ENCODE measurements at regions not wholly inside any gene's neighbourhood (a gene's known extent, or its start where the extent isn't known, plus 50 kb on each side); places are given as distances from the start of the nearest gene placed in this dataset.

DNA sequence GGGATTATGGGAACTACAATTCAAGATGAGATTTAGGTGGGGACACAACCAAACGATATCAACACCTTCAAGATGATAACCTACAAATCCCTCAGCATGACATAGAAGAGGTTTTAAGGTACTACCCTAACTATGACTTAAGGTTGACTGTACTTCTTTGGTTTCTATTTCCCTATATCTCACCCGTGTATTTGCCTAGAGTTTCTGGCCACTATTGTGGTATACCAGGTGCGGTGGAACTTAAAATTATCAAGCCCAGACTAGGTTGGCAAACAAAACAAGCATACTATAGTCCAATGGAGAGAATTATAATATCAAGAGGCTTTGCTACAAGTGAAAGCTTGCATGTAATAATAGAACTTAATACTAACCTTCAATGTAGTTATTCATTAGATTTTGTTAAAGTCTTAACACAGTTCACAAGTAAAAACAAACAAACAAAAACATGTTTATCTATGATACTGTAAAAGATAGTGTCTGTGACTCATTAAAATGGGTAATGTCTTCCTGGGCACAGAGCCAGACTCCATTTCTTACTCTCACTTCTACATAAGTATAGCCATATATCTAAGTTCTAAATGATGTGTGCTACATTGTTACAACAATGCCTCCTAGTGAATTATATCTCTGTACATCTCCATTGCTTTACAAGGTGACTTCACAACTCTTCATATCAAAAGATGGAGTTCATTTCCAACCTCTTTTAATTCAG, 479.1 kb downstream of the ZBBX start:
- TF ChIP-seq, protein P1, sequence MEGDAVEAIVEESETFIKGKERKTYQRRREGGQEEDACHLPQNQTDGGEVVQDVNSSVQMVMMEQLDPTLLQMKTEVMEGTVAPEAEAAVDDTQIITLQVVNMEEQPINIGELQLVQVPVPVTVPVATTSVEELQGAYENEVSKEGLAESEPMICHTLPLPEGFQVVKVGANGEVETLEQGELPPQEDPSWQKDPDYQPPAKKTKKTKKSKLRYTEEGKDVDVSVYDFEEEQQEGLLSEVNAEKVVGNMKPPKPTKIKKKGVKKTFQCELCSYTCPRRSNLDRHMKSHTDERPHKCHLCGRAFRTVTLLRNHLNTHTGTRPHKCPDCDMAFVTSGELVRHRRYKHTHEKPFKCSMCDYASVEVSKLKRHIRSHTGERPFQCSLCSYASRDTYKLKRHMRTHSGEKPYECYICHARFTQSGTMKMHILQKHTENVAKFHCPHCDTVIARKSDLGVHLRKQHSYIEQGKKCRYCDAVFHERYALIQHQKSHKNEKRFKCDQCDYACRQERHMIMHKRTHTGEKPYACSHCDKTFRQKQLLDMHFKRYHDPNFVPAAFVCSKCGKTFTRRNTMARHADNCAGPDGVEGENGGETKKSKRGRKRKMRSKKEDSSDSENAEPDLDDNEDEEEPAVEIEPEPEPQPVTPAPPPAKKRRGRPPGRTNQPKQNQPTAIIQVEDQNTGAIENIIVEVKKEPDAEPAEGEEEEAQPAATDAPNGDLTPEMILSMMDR (IDR thresholded peaks at IDR 0.05; ENCODE audit: borderline replicate concordance): no peak

DNA sequence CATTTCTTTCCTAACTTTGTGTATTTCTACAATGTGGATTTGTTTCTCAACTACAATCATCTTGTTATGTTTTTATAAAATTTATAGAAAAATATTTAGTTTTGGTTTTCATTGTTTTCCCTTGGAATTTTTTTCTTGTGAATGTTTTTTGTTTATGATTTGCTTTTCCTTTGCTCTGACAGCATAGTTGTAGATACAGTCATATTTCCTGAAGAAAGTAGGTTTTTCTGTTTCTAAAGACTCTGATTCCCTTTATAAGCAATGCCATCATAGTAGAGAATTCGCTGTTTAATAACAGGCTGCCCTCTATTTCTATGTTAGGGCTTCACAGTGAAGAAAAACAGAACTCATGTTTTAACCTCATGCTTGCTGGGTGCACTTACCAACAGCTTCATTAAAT, 482.3 kb downstream of the ZBBX start:
- TF ChIP-seq, protein P1 (IDR thresholded peaks at IDR 0.05; ENCODE audit: borderline replicate concordance): no peak
- H3K4me1 ChIP-seq: no peaks in the 10 kb centered on the region
- H3K36me3 ChIP-seq: no peaks in the 10 kb centered on the region
- no peak overlapping the region for H3K27ac ChIP-seq (replicated peaks)
- no peaks in the 10 kb centered on the region for H3K9me3 ChIP-seq (replicated peaks)
- intact Hi-C loops (cut with micrococcal nuclease): no loop called here
- DNase-seq: no peak
- no peak overlapping the region for H3K4me3 ChIP-seq
- H3K27me3 ChIP-seq (ENCODE audit: low read depth): no peaks in the 10 kb centered on the region

More for the DNA sequence above, 479.1 kb downstream of the ZBBX start:
- Histone ChIP-seq H3K27me3 (ENCODE audit: low read depth) (no peaks in the 10 kb centered on the region), H3K36me3 (no peaks in the 10 kb centered on the region), H3K9me3 (replicated peaks) (peaks cover 17% of the 10 kb centered on the region), H3K4me1 (no peaks in the 10 kb centered on the region), H3K27ac (replicated peaks) (no peak overlapping the region), H3K4me3 (no peak overlapping the region)
- no peak for DNase-seq
- intact Hi-C loops (cut with micrococcal nuclease): no loop called here

DNA sequence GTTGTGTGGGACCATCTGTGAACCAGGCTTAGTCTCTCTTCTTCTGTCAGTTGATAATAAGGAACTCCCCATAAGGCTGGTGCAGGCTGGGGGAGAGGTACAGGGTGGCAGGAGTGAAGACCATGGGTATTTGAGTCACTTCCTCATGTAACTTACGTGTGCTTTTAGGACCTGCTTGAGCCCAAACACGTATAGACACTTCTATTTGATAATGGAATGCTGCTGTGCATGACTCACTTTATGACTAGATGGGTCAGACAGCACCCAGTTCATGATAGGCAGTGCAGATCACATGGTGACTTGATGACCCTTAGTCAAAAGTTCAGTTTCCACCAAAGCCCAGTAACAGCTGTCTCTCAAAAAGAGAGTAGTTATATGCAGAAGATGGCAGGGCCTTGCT, 490.9 kb downstream of the ZBBX start:
- H3K9me3 ChIP-seq (replicated peaks): no peaks in the 10 kb centered on the region

DNA sequence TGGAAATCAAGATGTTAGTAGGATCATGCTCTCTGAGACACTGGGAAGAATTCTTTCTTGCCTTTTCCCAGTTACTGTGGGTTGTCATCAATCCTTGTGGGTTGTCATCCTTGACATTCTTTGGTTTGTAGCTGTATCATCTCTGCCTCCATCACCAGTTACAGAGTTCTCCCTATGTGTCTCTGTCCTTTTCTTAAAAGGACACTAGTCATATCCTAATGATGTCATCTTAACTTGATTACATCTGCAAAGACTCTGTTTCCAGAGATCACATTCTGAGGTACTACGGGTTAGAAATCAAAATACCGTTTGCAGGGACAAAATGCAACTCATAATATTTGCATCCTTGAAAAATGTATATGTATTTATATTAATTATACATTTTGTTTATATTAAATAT, 500.4 kb downstream of the ZBBX start:
- intact Hi-C loops (cut with micrococcal nuclease): no loop called here
- Histone ChIP-seq H3K4me1 (no peaks in the 10 kb centered on the region), H3K27ac (replicated peaks) (no peak overlapping the region), H3K36me3 (no peaks in the 10 kb centered on the region), H3K27me3 (ENCODE audit: low read depth) (no peaks in the 10 kb centered on the region), H3K9me3 (replicated peaks) (peaks cover 4% of the 10 kb centered on the region), H3K4me3 (no peak overlapping the region)
- DNase-seq: no peak
- TF ChIP-seq, protein P1 (IDR thresholded peaks at IDR 0.05; ENCODE audit: borderline replicate concordance): no peak

More for the DNA sequence above, 490.9 kb downstream of the ZBBX start:
- H3K4me1 ChIP-seq: no peaks in the 10 kb centered on the region
- intact Hi-C loops (cut with micrococcal nuclease): no loop called here
- TF ChIP-seq, protein P1 (IDR thresholded peaks at IDR 0.05; ENCODE audit: borderline replicate concordance): no peak
- no peaks in the 10 kb centered on the region for H3K36me3 ChIP-seq
- no peaks in the 10 kb centered on the region for H3K27me3 ChIP-seq (ENCODE audit: low read depth)
- DNase-seq: no peak
- no peak overlapping the region for H3K27ac ChIP-seq (replicated peaks)
- no peak overlapping the region for H3K4me3 ChIP-seq

DNA sequence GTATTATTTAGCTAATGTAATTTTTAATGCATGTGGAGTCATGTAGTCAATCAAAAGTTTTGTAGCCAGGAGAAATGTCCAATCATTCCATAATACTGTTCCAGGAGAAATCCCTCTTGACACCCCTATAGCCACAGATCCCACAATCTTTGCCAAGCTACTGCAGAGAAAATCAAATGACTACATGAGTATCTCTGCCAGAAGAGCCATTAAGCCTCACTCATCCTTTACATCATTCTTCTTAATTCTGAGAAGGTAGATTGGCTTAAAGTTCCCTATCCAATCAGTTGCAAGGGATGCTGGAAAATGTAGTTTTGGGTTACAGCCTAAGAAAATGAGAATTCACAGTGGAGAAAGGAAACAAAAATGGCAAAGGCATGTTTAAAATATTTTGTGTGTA, 502.1 kb downstream of the ZBBX start:
- no peaks in the 10 kb centered on the region for H3K27me3 ChIP-seq (ENCODE audit: low read depth)
- H3K4me1 ChIP-seq: no peaks in the 10 kb centered on the region
- DNase-seq: no peak
- no peaks in the 10 kb centered on the region for H3K36me3 ChIP-seq
- H3K4me3 ChIP-seq: no peak overlapping the region
- H3K9me3 ChIP-seq (replicated peaks): peaks cover 4% of the 10 kb centered on the region
- TF ChIP-seq, protein P1 (IDR thresholded peaks at IDR 0.05; ENCODE audit: borderline replicate concordance): no peak
- intact Hi-C loops (cut with micrococcal nuclease): no loop called here
- no peak overlapping the region for H3K27ac ChIP-seq (replicated peaks)

All from left ventricle myocardium inferior (tissue), 1 donor.